ENCODE measurements at regions not wholly inside any gene's neighbourhood (a gene's known extent, or its start where the extent isn't known, plus 50 kb on each side); places are given as distances from the start of the nearest gene placed in this dataset.

- TF ChIP-seq CTCF (IDR thresholded peaks at IDR 0.05): no peak
- TF ChIP-seq EZH2phosphoT487 (IDR thresholded peaks at IDR 0.05): no peak
- no peak for TF ChIP-seq EZH2 (IDR thresholded peaks at IDR 0.05)
Observed at GRCh38 chrX:46179748-46180147, 365.5 kb downstream of the ZNF674 start.

Measured in neural progenitor cell (in vitro differentiated cells).